NOMO-1 (cell line): ENCODE measurements at regions not wholly inside any gene's neighbourhood (a gene's known extent, or its start where the extent isn't known, plus 50 kb on each side); places are given as distances from the start of the nearest gene placed in this dataset.
"Not testable (repeated sequence)": the region's sequence is repeated elsewhere in the genome, so short reads cannot be mapped to it uniquely, and the experiment has no call there.

Experiments
- DNase-seq, 2 experiments: peaks; one replicate each; lab custom pipeline; 2025; ENCODE audit not compliant: unreplicated experiment in 2 of 2; lab: John Stamatoyannopoulos, UW

- no peak for DNase-seq
These were observed 743.8 kb downstream of the SLC4A3 start for GRCh38 chr2:220371211-220371610.

- DNase-seq: no peak
These were observed 746.4 kb downstream of the SLC4A3 start for GRCh38 chr2:220373878-220374277.

DNA sequence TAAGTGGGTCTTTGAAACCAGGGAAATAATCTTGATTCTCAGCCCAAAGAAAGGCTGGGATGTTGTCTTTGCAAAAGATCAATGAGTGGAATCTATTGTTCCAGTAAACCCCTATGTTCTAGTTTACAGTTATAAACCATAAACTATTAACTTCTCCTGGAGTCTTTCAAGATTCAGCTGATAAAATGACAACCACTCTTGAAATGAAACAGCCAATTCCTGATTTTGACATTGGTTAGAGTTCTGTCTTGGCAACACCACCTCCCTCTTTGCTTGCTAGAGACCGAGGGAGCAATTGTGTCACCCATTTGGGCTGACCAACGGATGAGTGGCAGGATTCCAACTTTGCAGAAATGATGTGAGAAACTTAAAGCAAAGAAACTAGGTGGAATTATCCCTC is 746.9 kb downstream of the SLC4A3 start:
- no peak for DNase-seq

DNA sequence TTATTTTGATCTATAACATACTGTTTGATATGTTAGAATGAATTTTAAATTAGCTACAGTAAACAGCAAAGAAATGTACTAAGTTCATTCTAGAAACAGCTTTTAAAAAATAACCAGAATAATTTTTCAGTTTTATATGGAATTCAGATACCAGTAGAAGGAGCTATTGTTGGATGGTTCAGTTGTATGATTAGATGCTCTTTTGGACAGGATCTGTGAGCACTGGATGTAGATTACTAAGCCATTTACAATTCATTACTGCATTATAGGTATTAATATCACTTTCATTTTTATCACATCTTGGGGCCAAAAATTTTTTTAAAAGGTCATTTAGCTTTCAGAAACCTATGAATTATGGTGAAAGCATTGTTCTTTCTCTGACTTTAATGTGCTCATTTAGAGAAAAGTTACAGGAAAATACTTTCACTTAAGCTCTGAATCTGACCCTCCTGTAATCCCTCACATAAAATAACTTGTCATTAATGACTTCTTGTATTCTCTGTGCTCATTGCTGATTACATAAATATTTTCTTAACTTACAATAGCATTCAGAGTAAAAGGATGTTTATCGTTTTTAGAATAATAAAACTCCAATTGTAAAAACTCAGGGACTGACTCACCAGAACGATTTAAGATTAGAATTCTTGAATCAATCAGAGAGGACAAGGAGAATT is 750.2 kb downstream of the SLC4A3 start:
- DNase-seq: no peak

- DNase-seq: not testable (repeated sequence)
These were observed 760.3 kb downstream of the SLC4A3 start for GRCh38 chr2:220387758-220388157.

DNA sequence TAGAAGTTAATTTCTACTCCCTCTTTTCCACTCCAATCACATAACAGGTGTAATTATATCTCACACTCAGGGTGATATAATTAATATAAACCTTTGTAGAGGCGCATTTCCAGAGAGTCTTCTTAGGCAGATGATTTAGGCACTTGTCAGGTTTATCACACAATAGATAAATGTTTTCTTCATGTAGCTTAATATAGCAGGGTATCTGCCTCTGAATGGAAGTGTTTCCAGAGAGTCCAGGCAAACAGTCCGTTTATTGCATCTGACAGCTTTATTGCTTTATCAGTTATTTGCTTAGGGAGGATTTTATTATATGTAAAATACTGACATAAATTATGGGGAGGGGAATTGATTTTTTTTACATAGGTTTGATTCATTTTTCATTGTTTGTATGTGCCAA is 766.3 kb downstream of the SLC4A3 start:
- DNase-seq: no peak

DNA sequence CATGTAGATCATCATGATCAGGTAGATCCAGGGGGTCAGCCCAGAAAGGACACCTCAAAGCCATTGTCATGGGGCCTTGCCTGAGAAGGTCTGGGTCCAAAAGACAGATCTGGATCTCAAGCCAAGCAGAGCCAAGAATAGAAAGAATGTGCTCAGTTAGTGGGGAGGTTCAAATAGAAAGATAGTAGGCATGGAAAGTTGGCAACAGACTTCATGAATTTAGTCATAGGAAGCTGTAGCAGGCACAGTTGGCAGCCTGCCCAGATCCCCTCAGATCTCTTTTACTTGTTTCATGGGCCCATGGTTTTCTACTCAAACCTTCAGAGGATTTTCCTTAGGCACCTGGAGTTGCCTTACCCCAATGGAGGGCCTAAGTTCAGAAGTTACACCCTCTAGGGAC is 767.0 kb downstream of the SLC4A3 start:
- no peak for DNase-seq

DNA sequence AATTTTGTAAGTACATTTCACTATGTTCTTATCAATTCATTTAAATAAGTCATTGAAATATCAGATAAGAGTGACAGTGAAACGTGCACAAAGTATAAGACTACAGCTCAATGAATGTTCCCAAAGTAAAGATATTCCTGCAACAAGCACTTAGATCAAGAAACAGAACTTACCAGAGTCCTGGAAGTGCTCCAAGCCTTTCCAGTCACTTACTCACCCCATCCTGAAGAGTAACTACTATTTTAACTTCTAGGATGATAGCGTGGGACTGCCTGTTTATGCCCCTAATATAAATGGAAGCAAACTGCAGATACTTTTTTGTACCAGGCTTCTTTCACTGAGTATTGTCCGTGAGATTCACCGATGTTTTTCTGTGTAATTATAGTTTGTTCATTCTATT is 768.9 kb downstream of the SLC4A3 start:
- no peak for DNase-seq

- DNase-seq: no peak
These were observed 782.9 kb downstream of the SLC4A3 start for GRCh38 chr2:220410296-220410695.

DNA sequence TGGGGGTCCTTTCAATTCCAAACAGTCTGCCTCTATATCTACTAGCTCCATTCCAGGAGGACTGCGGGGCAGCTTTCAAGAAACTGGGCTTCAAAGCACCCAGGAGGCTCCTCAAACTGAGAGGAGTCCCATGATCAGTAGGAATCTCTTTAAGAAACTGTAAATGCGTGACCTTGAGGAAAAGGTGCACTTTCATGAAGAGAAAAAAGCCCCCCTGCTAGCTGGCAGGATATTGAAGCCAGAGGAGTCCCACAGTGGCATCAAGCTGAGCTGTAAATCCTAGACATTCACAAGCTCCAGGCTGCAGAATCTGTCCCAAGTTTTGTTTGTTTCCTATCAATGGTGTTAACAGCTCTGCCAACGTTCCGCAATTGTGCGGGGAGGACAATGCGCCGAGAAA is 790.1 kb downstream of the SLC4A3 start:
- DNase-seq: no peak

DNA sequence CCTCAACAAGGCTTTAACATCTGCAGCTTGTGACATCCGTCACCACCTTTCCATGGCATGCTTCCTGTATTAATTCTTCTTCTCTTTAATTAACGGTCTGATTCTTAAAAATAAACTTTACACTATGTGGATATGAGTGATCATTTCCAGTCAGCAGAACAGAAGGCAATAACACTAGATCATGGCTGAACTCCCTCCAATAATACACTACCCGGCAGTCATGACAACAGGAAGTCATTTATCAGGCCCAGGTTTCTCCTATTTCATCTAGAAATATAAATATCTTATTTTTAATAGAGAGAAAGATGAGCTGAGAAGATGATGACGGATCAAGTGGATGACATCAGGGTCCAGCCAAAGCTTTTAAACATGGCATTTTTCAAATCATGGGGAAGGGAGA is 792.2 kb downstream of the SLC4A3 start:
- DNase-seq: no peak

DNA sequence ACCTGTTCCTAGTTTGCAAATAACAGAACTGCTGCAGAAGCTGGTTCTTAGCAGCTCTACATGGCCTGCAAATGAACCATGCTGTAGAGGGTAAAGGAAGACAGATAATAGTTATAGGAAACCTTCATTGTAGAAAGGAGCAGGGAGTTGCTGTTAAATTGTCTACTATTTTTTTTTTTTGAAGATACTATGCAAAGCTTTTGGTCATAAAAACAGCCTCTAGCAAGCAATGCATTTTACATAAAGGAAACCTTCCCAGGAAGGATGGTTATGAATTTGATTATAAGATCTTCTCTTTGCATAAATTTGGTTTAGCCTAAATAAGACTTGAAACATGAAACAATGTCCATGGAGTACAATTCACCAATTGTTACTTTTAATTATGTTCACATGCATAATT is 793.4 kb downstream of the SLC4A3 start:
- DNase-seq: no peak

GRCh38 chr2:220422676-220423075 is 795.2 kb downstream of the SLC4A3 start:
- no peak for DNase-seq

DNA sequence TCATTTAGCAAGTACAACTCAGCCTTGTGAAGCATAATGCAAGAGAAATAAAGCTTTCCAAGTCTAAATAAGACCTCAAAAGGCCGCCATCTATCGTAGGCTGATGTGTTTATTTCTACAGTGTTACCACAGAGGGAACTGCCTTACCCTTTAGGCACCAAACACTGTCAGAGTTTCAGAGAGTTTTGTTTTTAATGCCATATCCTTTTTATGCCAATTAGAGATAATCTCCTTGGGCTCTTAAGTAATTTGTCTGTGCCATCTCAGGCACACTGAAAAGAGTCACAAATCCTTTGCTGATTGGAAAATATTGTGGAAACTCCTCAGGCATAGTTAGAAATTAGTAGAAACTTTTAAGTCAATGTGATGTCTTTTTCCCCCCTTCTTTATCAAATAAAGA is 797.1 kb downstream of the SLC4A3 start:
- DNase-seq: no peak

DNA sequence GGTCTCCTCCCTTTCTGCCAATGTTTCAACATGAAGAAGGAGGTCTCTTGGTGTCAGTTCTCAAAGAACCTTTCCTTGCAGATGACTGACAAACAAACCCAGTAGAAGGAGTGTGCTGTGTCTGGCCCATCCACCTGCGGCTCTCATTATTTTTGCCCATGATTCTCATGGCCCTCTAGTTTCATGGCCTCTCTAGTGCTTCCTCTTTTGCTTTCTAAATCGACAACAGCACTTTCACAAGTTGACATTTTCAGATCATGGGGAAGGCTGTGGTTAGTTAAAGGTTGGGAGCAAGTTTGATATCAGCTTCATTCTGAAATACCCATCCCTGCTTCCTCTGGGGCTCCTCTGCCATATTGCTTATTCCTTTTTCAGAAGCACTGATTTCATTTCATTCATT is 805.2 kb downstream of the SLC4A3 start:
- DNase-seq: no peak

DNA sequence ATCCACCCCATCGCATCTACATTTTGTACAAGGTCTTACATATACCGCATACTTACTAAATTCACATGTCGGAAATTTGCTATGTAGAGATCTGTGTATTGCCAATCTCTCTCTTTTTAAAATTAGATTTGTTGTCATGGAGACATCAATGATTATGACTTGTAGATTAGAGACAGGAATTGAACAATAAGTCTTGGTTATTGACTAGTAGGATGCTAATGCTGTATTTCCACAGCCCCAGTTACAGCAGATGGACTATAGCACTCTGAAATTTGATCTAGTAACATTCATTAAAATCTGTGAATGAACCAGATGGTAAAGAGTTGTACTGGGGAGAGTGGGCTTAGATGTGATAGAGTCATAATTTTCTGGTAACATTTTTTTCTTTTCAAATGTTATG is 805.7 kb downstream of the SLC4A3 start:
- no peak for DNase-seq

DNA sequence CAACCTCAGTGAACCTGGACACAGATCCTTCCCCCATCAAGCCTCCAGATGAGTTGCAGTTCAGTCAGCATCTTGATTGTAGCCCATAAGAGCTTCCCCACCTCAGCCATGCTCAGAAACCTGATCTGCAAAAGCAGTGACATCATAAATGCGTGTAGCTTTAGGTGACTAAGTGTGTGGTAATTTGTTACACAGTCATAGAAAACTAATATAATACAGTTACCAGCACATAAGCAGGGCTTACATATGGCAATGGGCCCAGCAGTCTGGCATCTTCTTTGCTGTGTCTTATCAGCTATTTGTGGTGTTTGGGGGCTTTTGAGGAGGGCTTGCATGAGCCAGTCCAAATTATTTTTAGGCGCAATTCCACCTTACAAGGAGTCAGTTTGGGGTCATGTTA is 807.0 kb downstream of the SLC4A3 start:
- DNase-seq: no peak

- DNase-seq: no peak
These were observed 810.5 kb downstream of the SLC4A3 start for GRCh38 chr2:220437938-220438337.

- DNase-seq: no peak
These were observed 813.3 kb downstream of the SLC4A3 start for GRCh38 chr2:220440731-220441130.

GRCh38 chr2:220441404-220441803 is 814.0 kb downstream of the SLC4A3 start:
- DNase-seq: no peak

DNA sequence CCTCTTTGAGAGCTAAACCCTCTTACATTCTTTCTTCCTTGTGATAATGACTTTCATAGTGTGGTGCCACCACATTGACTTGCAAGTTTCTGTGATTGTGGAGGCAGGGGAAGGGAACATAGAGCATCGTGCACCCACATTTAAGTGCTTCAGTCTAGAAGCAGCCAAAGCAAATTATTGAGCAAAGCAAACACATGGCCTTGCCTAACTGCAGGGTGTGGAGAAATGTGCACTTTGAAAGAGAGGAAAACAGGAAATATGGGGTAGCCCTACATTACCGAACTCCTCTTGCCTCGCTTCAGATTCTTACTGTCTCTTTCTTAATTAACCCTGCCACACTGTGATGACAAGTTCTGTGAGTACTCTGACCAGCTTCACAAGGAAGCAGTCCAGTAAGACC is 814.6 kb downstream of the SLC4A3 start:
- DNase-seq: no peak

DNA sequence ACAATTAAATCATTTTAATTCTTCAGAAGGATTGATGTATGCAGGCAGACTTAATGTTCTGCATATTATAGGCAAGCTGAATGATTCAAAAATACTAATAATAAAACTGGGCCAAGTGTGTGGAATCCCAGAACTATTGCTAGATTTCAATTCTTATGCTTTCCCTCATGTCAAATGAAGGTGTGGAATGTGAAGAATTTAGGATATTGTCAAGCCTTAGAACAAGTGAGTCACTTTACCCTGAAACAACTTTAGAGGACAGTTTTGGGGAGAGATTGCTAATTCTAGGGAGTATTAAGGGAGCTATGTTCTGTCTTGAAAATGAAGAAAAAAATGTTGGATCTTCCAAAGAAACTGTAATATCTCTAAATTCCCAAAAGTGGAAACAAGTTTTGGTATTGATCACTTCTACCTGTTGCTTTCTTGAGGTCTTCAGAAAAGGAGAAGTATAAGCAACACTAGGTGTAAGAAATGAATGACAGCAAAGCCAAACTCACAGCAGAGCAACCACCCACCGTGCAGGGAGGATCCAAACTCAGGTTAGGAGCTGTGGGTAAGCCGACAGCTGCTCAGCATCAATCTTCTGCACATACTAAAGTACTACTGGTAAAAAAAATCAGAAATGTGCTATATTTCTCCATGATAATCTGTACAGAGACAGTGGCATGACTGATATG is 818.1 kb downstream of the SLC4A3 start:
- no peak for DNase-seq
